Spleen (tissue), 11 donors: ENCODE measurements at regions not wholly inside any gene's neighbourhood (a gene's known extent, or its start where the extent isn't known, plus 50 kb on each side); places are given as distances from the start of the nearest gene placed in this dataset.

ENCODE experiments used
- DNase-seq: peaks from one replicate; pipeline ENCODE4 v3.0.0-alpha.2; 2020
- H3K27ac ChIP-seq, 8 donors: fragments of 200-600 bp; sonication (generic) in 7 of 8; 1 replicate in 4 of 8; 2 replicates in 4 of 8; pipeline versions ENCODE4 v1.5.0 to v1.8.0; 2016 to 2021; ENCODE audit warnings: inconsistent platforms in 4 of 8, mild to moderate bottlenecking in 4 of 8, moderate library complexity in 1 of 8
- H3K27me3 ChIP-seq, 7 donors: fragments of 200-600 bp; sonication (generic) in 6 of 7; replicated peaks in 1 of 7; 1 replicate in 4 of 7; 2 replicates in 3 of 7; pipeline versions ENCODE4 v1.5.0 to v1.8.0; 2016 to 2021; ENCODE audit warnings: inconsistent platforms in 3 of 7, mild to moderate bottlenecking in 1 of 7
- H3K36me3 ChIP-seq, 6 donors: fragments of 200-600 bp; sonication (generic) in 5 of 6; 1 replicate in 4 of 6; 2 replicates in 2 of 6; pipeline versions ENCODE4 v1.5.0 to v1.8.0; 2016 to 2021; ENCODE audit warnings: inconsistent platforms in 2 of 6
- H3K4me1 ChIP-seq, 6 donors: fragments of 200-600 bp; sonication (generic) in 5 of 6; 1 replicate in 3 of 6; 2 replicates in 3 of 6; pipeline versions ENCODE4 v1.5.0 to v1.8.0; 2016 to 2021; ENCODE audit warnings: inconsistent platforms in 3 of 6
- H3K4me3 ChIP-seq, 8 donors: fragments of 200-600 bp; sonication (generic) in 7 of 8; 1 replicate in 4 of 8; 2 replicates in 4 of 8; pipeline versions ENCODE4 v1.5.0 to v1.8.0; 2016 to 2021; ENCODE audit warnings: inconsistent platforms in 4 of 8, mild to moderate bottlenecking in 4 of 8, moderate library complexity in 2 of 8
- H3K9me3 ChIP-seq, 8 donors: fragments of 200-600 bp; sonication (generic) in 7 of 8; 1 replicate in 4 of 8; 2 replicates in 4 of 8; pipeline versions ENCODE4 v1.5.0 to v1.8.0; 2016 to 2021; ENCODE audit warnings: inconsistent platforms in 4 of 8
- CTCF ChIP-seq, 11 experiments: fragments of 200-600 bp in 7 of 11; fragments of 450-650 bp in 4 of 11; sonication (generic) in 4 of 11; IDR thresholded peaks in 8 of 11; conservative IDR thresholded peaks in 3 of 11; 1 replicate in 7 of 11; 2 replicates in 4 of 11; pipeline versions ENCODE4 v1.4.0 to v1.8.0; 2016 to 2021; ENCODE audit warnings: antibody characterized with exemption in 11 of 11, inconsistent platforms in 4 of 11, mild to moderate bottlenecking in 1 of 11
- POLR2A ChIP-seq, 3 donors: fragments of 450-650 bp; IDR thresholded peaks; one replicate each; pipeline ENCODE4 v1.5.1; 2017; ENCODE audit warnings: antibody characterized with exemption in 3 of 3, mild to moderate bottlenecking in 1 of 3
- POLR2AphosphoS5 ChIP-seq, 3 donors: sonication (generic); formaldehyde crosslinking; IDR thresholded peaks; one replicate each; pipeline ENCODE4 v1.5.1; 2017; ENCODE audit warnings: antibody characterized with exemption in 3 of 3
- WGBS, 5 donors: extraction: QIAGEN DNeasy Blood & Tissue Kit in 3 of 5; methylation state at CpG; one replicate each; pipeline versions ENCODE4 v1.1.5 to v1.1.7; 2013 to 2018; 5-methylcytosine and 5-hydroxymethylcytosine counted together
- intact Hi-C: fragments of 100-400 bp; cut with DNase I; formaldehyde crosslinking; loops from one replicate; pipeline ENCODE4 v1.15.0; 2023; ENCODE audit warnings: low total_unique reads
- donor health status: healthy with polysubstance abuse.
- donor health status: DM: no; HTN: no; CAD: no; lungs with moderate emphysema.
- donor health status: DM: no; HTN: no; CAD: no.
- donor health status: Bipolar disorder and iron deficiency.
- donor health status: healthy.
- donor health status: DM: no; HTN: no; CAD: no.
- donor health status: DM: yes; HTN: yes; CAD: no.

- Histone ChIP-seq H3K36me3 (no peaks in the 10 kb centered on the region), H3K27ac (no peak overlapping the region), H3K9me3 (peaks cover 0 to 20% (median 16%) of the 10 kb centered on the region in 8 donors), H3K4me1 (no peaks in the 10 kb centered on the region), H3K4me3 (no peak overlapping the region), H3K27me3 (no peaks in the 10 kb centered on the region)
- intact Hi-C loops = no loop called here
- TF ChIP-seq POLR2A (IDR thresholded peaks at IDR 0.05) (no peak), CTCF (IDR thresholded peaks at IDR 0.05 in 8 of 11, conservative IDR thresholded peaks at IDR 0.05 in 3 of 11) (no peak), POLR2AphosphoS5 (IDR thresholded peaks at IDR 0.05) (no peak)
- DNase-seq = no peak
- 66 to 72% (median 67%) methylated on average over 2 of the region's 2 CpGs for WGBS, 5 donors
Observed at GRCh38 chr6:98467091-98467490, 367.3 kb upstream of the POU3F2 start.

- H3K27me3 ChIP-seq = no peaks in the 10 kb centered on the region
- no peak for DNase-seq
- peaks cover 0 to 21% (median 16%) of the 10 kb centered on the region in 8 donors for H3K9me3 ChIP-seq
- TF ChIP-seq CTCF (IDR thresholded peaks at IDR 0.05 in 8 of 11, conservative IDR thresholded peaks at IDR 0.05 in 3 of 11) (no peak), POLR2AphosphoS5 (IDR thresholded peaks at IDR 0.05) (no peak)
- H3K4me3 ChIP-seq = no peak overlapping the region
- H3K27ac ChIP-seq = no peak overlapping the region
- H3K4me1 ChIP-seq = no peaks in the 10 kb centered on the region
- H3K36me3 ChIP-seq = no peaks in the 10 kb centered on the region
- intact Hi-C loops = no loop called here
- WGBS, 5 donors = 11 to 41% (median 35%) methylated on average over 3 of the region's 3 CpGs
Observed at GRCh38 chr6:98467902-98468301, 366.5 kb upstream of the POU3F2 start.

- 87 to 95% (median 92%) methylated on average over 2 of the region's 2 CpGs for WGBS, 5 donors
- DNase-seq = no peak
- H3K27me3 ChIP-seq = no peaks in the 10 kb centered on the region
- no peaks in the 10 kb centered on the region for H3K4me1 ChIP-seq
- H3K36me3 ChIP-seq = no peaks in the 10 kb centered on the region
- H3K27ac ChIP-seq = no peak overlapping the region
- H3K4me3 ChIP-seq = no peak overlapping the region
- intact Hi-C loops = no loop called here
- no peak for TF ChIP-seq POLR2A (IDR thresholded peaks at IDR 0.05)
- peaks cover 0 to 21% (median 16%) of the 10 kb centered on the region in 8 donors for H3K9me3 ChIP-seq
Observed at GRCh38 chr6:98469141-98469540, 365.2 kb upstream of the POU3F2 start.

GRCh38 chr6:98470821-98471220 is 363.6 kb upstream of the POU3F2 start:
- intact Hi-C loops = no loop called here
- DNase-seq = no peak
- WGBS, 5 donors = 70 to 100% (median 80%) methylated on average over 1 of the region's 1 CpG
- H3K4me3 ChIP-seq = no peak overlapping the region
- H3K9me3 ChIP-seq = peaks cover 0 to 21% (median 16%) of the 10 kb centered on the region in 8 donors
- H3K27me3 ChIP-seq = no peaks in the 10 kb centered on the region
- H3K36me3 ChIP-seq = no peaks in the 10 kb centered on the region
- H3K27ac ChIP-seq = no peak overlapping the region
- TF ChIP-seq CTCF (IDR thresholded peaks at IDR 0.05 in 8 of 11, conservative IDR thresholded peaks at IDR 0.05 in 3 of 11) (no peak), POLR2AphosphoS5 (IDR thresholded peaks at IDR 0.05) (no peak), POLR2A (IDR thresholded peaks at IDR 0.05) (no peak)
- H3K4me1 ChIP-seq = no peaks in the 10 kb centered on the region

- H3K4me3 ChIP-seq = no peak overlapping the region
- TF ChIP-seq POLR2AphosphoS5 (IDR thresholded peaks at IDR 0.05) (no peak), POLR2A (IDR thresholded peaks at IDR 0.05) (no peak), CTCF (IDR thresholded peaks at IDR 0.05 in 8 of 11, conservative IDR thresholded peaks at IDR 0.05 in 3 of 11) (no peak)
- H3K27ac ChIP-seq = no peak overlapping the region
- H3K4me1 ChIP-seq = no peaks in the 10 kb centered on the region
- intact Hi-C loops = no loop called here
- no peak for DNase-seq
- H3K27me3 ChIP-seq = no peaks in the 10 kb centered on the region
- no peaks in the 10 kb centered on the region for H3K36me3 ChIP-seq
- peaks cover 0 to 21% (median 16%) of the 10 kb centered on the region in 8 donors for H3K9me3 ChIP-seq
Observed at GRCh38 chr6:98471444-98471843, 362.9 kb upstream of the POU3F2 start.
